ENCODE measurements at regions not wholly inside any gene's neighbourhood (a gene's known extent, or its start where the extent isn't known, plus 50 kb on each side); places are given as distances from the start of the nearest gene placed in this dataset.

DNA sequence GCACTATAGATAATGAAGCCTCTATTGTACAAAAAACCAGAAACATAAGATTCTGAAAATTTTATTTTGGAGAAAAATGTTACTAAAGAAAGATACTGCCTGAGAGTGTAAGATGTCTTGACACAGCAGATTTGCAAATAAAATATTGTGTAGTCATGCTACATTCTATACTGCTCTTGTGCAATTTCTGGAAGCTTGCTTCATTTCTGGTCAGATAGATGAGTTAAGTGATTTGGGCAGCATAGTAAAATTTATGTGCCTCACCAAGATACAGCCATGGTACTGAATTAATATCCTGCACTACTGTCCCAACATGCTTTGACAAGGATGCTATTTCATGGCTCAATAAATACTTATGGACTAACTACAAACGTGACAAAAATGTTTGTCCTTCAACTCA is 55.1 kb upstream of the STARD13 start:
- Histone ChIP-seq H4K20me1 (ENCODE audit: control insufficient read depth, insufficient read depth) (no peaks in the 10 kb centered on the region), H3K27ac (ENCODE audit: control insufficient read depth, insufficient read depth) (no peak overlapping the region), H3K36me3 (ENCODE audit: control insufficient read depth in 2 of 2, insufficient read depth in 2 of 2, low read length in 1 of 2) (no peaks in the 10 kb centered on the region), H3K9ac (ENCODE audit: control insufficient read depth, insufficient read depth, low read length) (no peak overlapping the region), H3K79me2 (ENCODE audit: control insufficient read depth, insufficient read depth, low read length) (no peaks in the 10 kb centered on the region), H3K4me1 (ENCODE audit: control insufficient read depth, insufficient read depth, low read length) (no peaks in the 10 kb centered on the region), H3K9me3 (replicated peaks; ENCODE audit: control insufficient read depth, insufficient read depth, low read length) (no peaks in the 10 kb centered on the region), H2AFZ (ENCODE audit: control insufficient read depth, low read depth, low read length) (no peak overlapping the region), H3K4me2 (ENCODE audit: control insufficient read depth, insufficient read depth) (no peak overlapping the region), H3K4me3 (no peak overlapping the region), H3K27me3 (replicated peaks in 1 of 2; ENCODE audit: control insufficient read depth in 2 of 2, insufficient read depth in 2 of 2, low read length in 1 of 2) (no peaks in the 10 kb centered on the region)
- ChIA-PET SMC1A (ENCODE audit: uncharacterized antibody, unreplicated experiment) (no interaction called here), RAD21 (ENCODE audit: unreplicated experiment) (no interaction called here), CTCF (no interaction called here), POLR2A (no interaction called here)
- ATAC-seq (no peak), FAIRE-seq (no peak), DNase-seq (ENCODE audit: low read depth, low spot score) (no peak)
- BruUV-seq (replicated peaks) = no TSS peak
- intact Hi-C loops (cut with micrococcal nuclease; ENCODE audit: unreplicated experiment) (no loop called here), in situ Hi-C loops (cut with MboI) (no loop called here)
- 95% methylated on average over 1 of the region's 1 CpG for WGBS (ENCODE audit: insufficient coverage, insufficient replicate concordance, low lambda C conversion rate, missing lambda C conversion rate)
- TF ChIP-seq PML (IDR thresholded peaks at IDR 0.05; ENCODE audit: low read length) (no peak), IRF4 (IDR thresholded peaks at IDR 0.05; ENCODE audit: low read depth, low read length) (no peak), CHD4 (IDR thresholded peaks at IDR 0.05) (no peak), BRCA1 (IDR thresholded peaks at IDR 0.05; ENCODE audit: low read depth, low read length) (no peak), HCFC1 (IDR thresholded peaks at IDR 0.05; ENCODE audit: low read length) (no peak)
- TF ChIP-seq, protein P1, sequence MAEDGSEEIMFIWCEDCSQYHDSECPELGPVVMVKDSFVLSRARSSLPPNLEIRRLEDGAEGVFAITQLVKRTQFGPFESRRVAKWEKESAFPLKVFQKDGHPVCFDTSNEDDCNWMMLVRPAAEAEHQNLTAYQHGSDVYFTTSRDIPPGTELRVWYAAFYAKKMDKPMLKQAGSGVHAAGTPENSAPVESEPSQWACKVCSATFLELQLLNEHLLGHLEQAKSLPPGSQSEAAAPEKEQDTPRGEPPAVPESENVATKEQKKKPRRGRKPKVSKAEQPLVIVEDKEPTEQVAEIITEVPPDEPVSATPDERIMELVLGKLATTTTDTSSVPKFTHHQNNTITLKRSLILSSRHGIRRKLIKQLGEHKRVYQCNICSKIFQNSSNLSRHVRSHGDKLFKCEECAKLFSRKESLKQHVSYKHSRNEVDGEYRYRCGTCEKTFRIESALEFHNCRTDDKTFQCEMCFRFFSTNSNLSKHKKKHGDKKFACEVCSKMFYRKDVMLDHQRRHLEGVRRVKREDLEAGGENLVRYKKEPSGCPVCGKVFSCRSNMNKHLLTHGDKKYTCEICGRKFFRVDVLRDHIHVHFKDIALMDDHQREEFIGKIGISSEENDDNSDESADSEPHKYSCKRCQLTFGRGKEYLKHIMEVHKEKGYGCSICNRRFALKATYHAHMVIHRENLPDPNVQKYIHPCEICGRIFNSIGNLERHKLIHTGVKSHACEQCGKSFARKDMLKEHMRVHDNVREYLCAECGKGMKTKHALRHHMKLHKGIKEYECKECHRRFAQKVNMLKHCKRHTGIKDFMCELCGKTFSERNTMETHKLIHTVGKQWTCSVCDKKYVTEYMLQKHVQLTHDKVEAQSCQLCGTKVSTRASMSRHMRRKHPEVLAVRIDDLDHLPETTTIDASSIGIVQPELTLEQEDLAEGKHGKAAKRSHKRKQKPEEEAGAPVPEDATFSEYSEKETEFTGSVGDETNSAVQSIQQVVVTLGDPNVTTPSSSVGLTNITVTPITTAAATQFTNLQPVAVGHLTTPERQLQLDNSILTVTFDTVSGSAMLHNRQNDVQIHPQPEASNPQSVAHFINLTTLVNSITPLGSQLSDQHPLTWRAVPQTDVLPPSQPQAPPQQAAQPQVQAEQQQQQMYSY (CRISPR knock-in tag; IDR thresholded peaks at IDR 0.05) = no peak
- TF ChIP-seq, protein P2, sequence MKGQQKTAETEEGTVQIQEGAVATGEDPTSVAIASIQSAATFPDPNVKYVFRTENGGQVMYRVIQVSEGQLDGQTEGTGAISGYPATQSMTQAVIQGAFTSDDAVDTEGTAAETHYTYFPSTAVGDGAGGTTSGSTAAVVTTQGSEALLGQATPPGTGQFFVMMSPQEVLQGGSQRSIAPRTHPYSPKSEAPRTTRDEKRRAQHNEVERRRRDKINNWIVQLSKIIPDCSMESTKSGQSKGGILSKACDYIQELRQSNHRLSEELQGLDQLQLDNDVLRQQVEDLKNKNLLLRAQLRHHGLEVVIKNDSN (IDR thresholded peaks at IDR 0.05; ENCODE audit: borderline replicate concordance, extremely low read length, insufficient read depth, low read depth, low read length) = no peak
- TF ChIP-seq, protein P3, sequence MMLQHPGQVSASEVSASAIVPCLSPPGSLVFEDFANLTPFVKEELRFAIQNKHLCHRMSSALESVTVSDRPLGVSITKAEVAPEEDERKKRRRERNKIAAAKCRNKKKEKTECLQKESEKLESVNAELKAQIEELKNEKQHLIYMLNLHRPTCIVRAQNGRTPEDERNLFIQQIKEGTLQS (IDR thresholded peaks at IDR 0.05; ENCODE audit: borderline replicate concordance, extremely low read depth, low read depth, low read length) = no peak

Measured in GM12878 (cell line).